Right lobe of liver (tissue), 6 donors: ENCODE measurements at regions not wholly inside any gene's neighbourhood (a gene's known extent, or its start where the extent isn't known, plus 50 kb on each side); places are given as distances from the start of the nearest gene placed in this dataset.

ENCODE experiments used
- ATAC-seq, 4 donors: fragments of 200-7000 bp; cut with Tn5 transposase; one replicate each; pipeline ENCODE4 v1.9.1; 2020; ENCODE audit warnings: mild to moderate bottlenecking in 4 of 4, moderate library complexity in 4 of 4
- DNase-seq, 3 donors: peaks; one replicate each; pipeline ENCODE4 v3.0.0-alpha.2; 2020
- H3K27ac ChIP-seq, 3 donors: fragments of 200-600 bp; one replicate each; pipeline ENCODE4 v1.8.0; 2022
- H3K27me3 ChIP-seq, 2 donors: fragments of 200-600 bp; one replicate each; pipeline ENCODE4 v1.8.0; 2022
- H3K36me3 ChIP-seq, 4 donors: fragments of 200-600 bp; sonication (generic) in 1 of 4; one replicate each; pipeline versions ENCODE4 v1.5.1 to v1.8.0; 2017 to 2022; ENCODE audit warnings: control low read depth in 1 of 4
- H3K4me1 ChIP-seq, 4 donors: fragments of 200-600 bp; sonication (generic) in 1 of 4; one replicate each; pipeline versions ENCODE4 v1.5.1 to v1.8.0; 2017 to 2022; ENCODE audit warnings: control low read depth in 1 of 4
- H3K4me3 ChIP-seq, 3 donors: fragments of 200-600 bp; one replicate each; pipeline ENCODE4 v1.8.0; 2022
- H3K9me3 ChIP-seq, 4 donors: fragments of 200-600 bp; sonication (generic) in 1 of 4; one replicate each; pipeline versions ENCODE4 v1.5.1 to v1.8.0; 2017 to 2022; ENCODE audit warnings: control low read depth in 1 of 4
- POLR2A ChIP-seq: fragments of 450-650 bp; IDR thresholded peaks from one replicate; pipeline ENCODE4 v1.6.1; 2017; ENCODE audit warnings: antibody characterized with exemption, mild to moderate bottlenecking
- WGBS: methylation state at CpG from one replicate; pipeline ENCODE4 v1.1.6; 2018; ENCODE audit warnings: low coverage, low lambda C conversion rate; ENCODE audit not compliant: insufficient coverage; ENCODE audit errors: missing lambda C conversion rate; 5-methylcytosine and 5-hydroxymethylcytosine counted together
- intact Hi-C, 2 donors: fragments of 100-400 bp; cut with DNase I; formaldehyde crosslinking; loops; one replicate each; pipeline versions ENCODE4 v1.11.2 to v1.14.1; 2022
- TF ChIP-seq, protein P1 (sequence below), 4 donors: fragments of 200-600 bp in 3 of 4; fragments of 450-650 bp in 1 of 4; IDR thresholded peaks; one replicate each; pipeline versions ENCODE4 v1.5.1 to v1.8.0; 2016 to 2022; ENCODE audit warnings: antibody characterized with exemption in 4 of 4, mild to moderate bottlenecking in 2 of 4
- donor health status: DM: no; HTN: yes; CAD: no.
- donor health status: DM: no; HTN: no; CAD: no.
- donor health status: DM: no; HTN: no; CAD: no.
- donor health status: DM: no; HTN: yes; CAD: no.
- donor health status: DM: no; HTN: yes; CAD: no.

- no peaks in the 10 kb centered on the region for H3K9me3 ChIP-seq
- intact Hi-C loops: no loop called here
Measured at GRCh38 chr7:10588084-10588483, 385.6 kb upstream of the PHF14 start.

GRCh38 chr7:10592604-10593003, 381.1 kb upstream of the PHF14 start:
- H3K9me3 ChIP-seq: no peaks in the 10 kb centered on the region
- DNase-seq (no peak), ATAC-seq (peak in 1 of 4 donors; percentile 29)
- WGBS: 56% methylated on average over 2 of the region's 2 CpGs
- no peak for TF ChIP-seq POLR2A
- TF ChIP-seq, protein P1, sequence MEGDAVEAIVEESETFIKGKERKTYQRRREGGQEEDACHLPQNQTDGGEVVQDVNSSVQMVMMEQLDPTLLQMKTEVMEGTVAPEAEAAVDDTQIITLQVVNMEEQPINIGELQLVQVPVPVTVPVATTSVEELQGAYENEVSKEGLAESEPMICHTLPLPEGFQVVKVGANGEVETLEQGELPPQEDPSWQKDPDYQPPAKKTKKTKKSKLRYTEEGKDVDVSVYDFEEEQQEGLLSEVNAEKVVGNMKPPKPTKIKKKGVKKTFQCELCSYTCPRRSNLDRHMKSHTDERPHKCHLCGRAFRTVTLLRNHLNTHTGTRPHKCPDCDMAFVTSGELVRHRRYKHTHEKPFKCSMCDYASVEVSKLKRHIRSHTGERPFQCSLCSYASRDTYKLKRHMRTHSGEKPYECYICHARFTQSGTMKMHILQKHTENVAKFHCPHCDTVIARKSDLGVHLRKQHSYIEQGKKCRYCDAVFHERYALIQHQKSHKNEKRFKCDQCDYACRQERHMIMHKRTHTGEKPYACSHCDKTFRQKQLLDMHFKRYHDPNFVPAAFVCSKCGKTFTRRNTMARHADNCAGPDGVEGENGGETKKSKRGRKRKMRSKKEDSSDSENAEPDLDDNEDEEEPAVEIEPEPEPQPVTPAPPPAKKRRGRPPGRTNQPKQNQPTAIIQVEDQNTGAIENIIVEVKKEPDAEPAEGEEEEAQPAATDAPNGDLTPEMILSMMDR (IDR thresholded peaks at IDR 0.05): no peak
- no peak overlapping the region for H3K27ac ChIP-seq
- H3K36me3 ChIP-seq: no peaks in the 10 kb centered on the region
- no peak overlapping the region for H3K4me3 ChIP-seq
- no peaks in the 10 kb centered on the region for H3K4me1 ChIP-seq
- intact Hi-C loops: no loop called here
- H3K27me3 ChIP-seq: no peaks in the 10 kb centered on the region

More at GRCh38 chr7:10588084-10588483, 385.6 kb upstream of the PHF14 start:
- 41% methylated on average over 1 of the region's 1 CpG for WGBS
- no peak overlapping the region for H3K4me3 ChIP-seq
- H3K36me3 ChIP-seq: no peaks in the 10 kb centered on the region
- no peak for ATAC-seq
- no peak overlapping the region for H3K27ac ChIP-seq
- no peaks in the 10 kb centered on the region for H3K27me3 ChIP-seq
- no peaks in the 10 kb centered on the region for H3K4me1 ChIP-seq
- TF ChIP-seq POLR2A: no peak
- TF ChIP-seq, protein P1 (IDR thresholded peaks at IDR 0.05): no peak
- DNase-seq: no peak

- ATAC-seq (no peak), DNase-seq (no peak)
Measured at GRCh38 chr7:10593080-10593479, 380.6 kb upstream of the PHF14 start.

DNA sequence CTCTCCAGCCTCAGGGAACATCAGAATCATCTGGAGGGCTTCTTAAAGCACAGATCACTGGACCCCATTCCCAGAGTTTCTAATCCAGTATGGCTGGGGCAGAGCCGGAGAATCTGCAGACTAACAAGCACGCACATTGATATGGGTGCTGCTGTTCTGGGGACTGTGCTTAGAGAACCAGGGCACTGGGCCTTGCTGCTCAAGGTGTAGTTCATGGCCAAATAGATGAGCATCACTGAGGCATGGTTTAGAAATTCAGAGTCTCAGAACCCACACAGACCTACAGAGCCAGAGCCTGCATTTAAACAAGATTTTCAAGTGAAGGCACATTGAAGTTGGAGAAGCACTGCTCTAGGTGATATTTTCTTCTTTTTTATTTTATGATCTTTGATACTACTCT, 376.8 kb upstream of the PHF14 start:
- H3K27ac ChIP-seq: no peak overlapping the region
- intact Hi-C loops: no loop called here
- H3K4me3 ChIP-seq: no peak overlapping the region
- H3K9me3 ChIP-seq: no peaks in the 10 kb centered on the region
- DNase-seq: no peak
- ATAC-seq: no peak
- no peaks in the 10 kb centered on the region for H3K36me3 ChIP-seq
- no peaks in the 10 kb centered on the region for H3K27me3 ChIP-seq
- H3K4me1 ChIP-seq: no peaks in the 10 kb centered on the region
- TF ChIP-seq, protein P1 (IDR thresholded peaks at IDR 0.05): no peak
- TF ChIP-seq POLR2A: no peak
- no CpG with 5 or more reads among the region's 2 CpGs for WGBS

More at GRCh38 chr7:10593080-10593479, 380.6 kb upstream of the PHF14 start:
- 71% methylated on average over 4 of the region's 4 CpGs for WGBS
- Histone ChIP-seq H3K4me1 (no peaks in the 10 kb centered on the region), H3K9me3 (no peaks in the 10 kb centered on the region), H3K4me3 (no peak overlapping the region), H3K36me3 (no peaks in the 10 kb centered on the region), H3K27ac (no peak overlapping the region), H3K27me3 (no peaks in the 10 kb centered on the region)
- intact Hi-C loops: no loop called here
- TF ChIP-seq, protein P1 (IDR thresholded peaks at IDR 0.05): no peak
- no peak for TF ChIP-seq POLR2A

- Histone ChIP-seq H3K36me3 (no peaks in the 10 kb centered on the region), H3K9me3 (no peaks in the 10 kb centered on the region), H3K4me1 (no peaks in the 10 kb centered on the region), H3K27ac (no peak overlapping the region), H3K4me3 (no peak overlapping the region), H3K27me3 (no peaks in the 10 kb centered on the region)
- ATAC-seq: no peak
- no peak for DNase-seq
- TF ChIP-seq, protein P1 (IDR thresholded peaks at IDR 0.05): no peak
- TF ChIP-seq POLR2A: no peak
- intact Hi-C loops: no loop called here
Measured at GRCh38 chr7:10604128-10604527, 369.5 kb upstream of the PHF14 start.
